Endothelial cell (in vitro differentiated cells): ENCODE measurements at regions not wholly inside any gene's neighbourhood (a gene's known extent, or its start where the extent isn't known, plus 50 kb on each side); places are given as distances from the start of the nearest gene placed in this dataset.

Source experiments
- DNase-seq: peaks from one replicate; pipeline ENCODE4 v3.0.0; 2021; ENCODE audit warnings: low spot score
- H3K27ac Mint-ChIP-seq: one replicate; pipeline ENCODE4 v1.8.0; 2021; ENCODE audit warnings: mixed read lengths, inconsistent platforms; ENCODE audit not compliant: unreplicated experiment
- H3K27me3 Mint-ChIP-seq: one replicate; pipeline ENCODE4 v1.8.0; 2021; ENCODE audit warnings: mild to moderate bottlenecking, moderate library complexity, mixed read lengths, inconsistent platforms; ENCODE audit not compliant: unreplicated experiment
- H3K36me3 Mint-ChIP-seq: one replicate; pipeline ENCODE4 v1.8.0; 2021; ENCODE audit warnings: mild to moderate bottlenecking, low read depth, mixed read lengths, inconsistent platforms; ENCODE audit not compliant: unreplicated experiment
- H3K4me1 Mint-ChIP-seq: one replicate; pipeline ENCODE4 v1.8.0; 2021; ENCODE audit warnings: mild to moderate bottlenecking, mixed read lengths, inconsistent platforms; ENCODE audit not compliant: unreplicated experiment
- H3K4me3 Mint-ChIP-seq: one replicate; pipeline ENCODE4 v1.8.0; 2021; ENCODE audit warnings: mild to moderate bottlenecking, mixed read lengths, inconsistent platforms; ENCODE audit not compliant: unreplicated experiment
- H3K9me3 Mint-ChIP-seq: one replicate; pipeline ENCODE4 v1.8.0; 2021; ENCODE audit warnings: mixed read lengths, inconsistent platforms; ENCODE audit not compliant: unreplicated experiment
- CTCF ChIP-seq: fragments of 200-600 bp; sonication (generic); IDR thresholded peaks from one replicate; pipeline ENCODE4 v1.5.0; 2021; ENCODE audit warnings: antibody characterized with exemption; ENCODE audit not compliant: unreplicated experiment

GRCh38 chr1:209276321-209276720, 307.2 kb upstream of the CAMK1G start:
- H3K9me3 Mint-ChIP-seq: no peaks in the 10 kb centered on the region
- no peak overlapping the region for H3K27ac Mint-ChIP-seq
- peaks cover 1% of the 10 kb centered on the region for H3K27me3 Mint-ChIP-seq
- no peak for DNase-seq
- no peak for TF ChIP-seq CTCF
- no peaks in the 10 kb centered on the region for H3K36me3 Mint-ChIP-seq
- H3K4me3 Mint-ChIP-seq: no peak overlapping the region
- H3K4me1 Mint-ChIP-seq: peaks cover 4% of the 10 kb centered on the region

- Mint-ChIP-seq H3K36me3 (no peaks in the 10 kb centered on the region), H3K4me3 (no peak overlapping the region), H3K27ac (no peak overlapping the region), H3K4me1 (peaks cover 4% of the 10 kb centered on the region), H3K27me3 (peaks cover 1% of the 10 kb centered on the region), H3K9me3 (no peaks in the 10 kb centered on the region)
- DNase-seq: no peak
- no peak for TF ChIP-seq CTCF
Measured at GRCh38 chr1:209277662-209278061, 305.9 kb upstream of the CAMK1G start.

- Mint-ChIP-seq H3K36me3 (no peaks in the 10 kb centered on the region), H3K27me3 (no peaks in the 10 kb centered on the region), H3K4me1 (peaks cover 6% of the 10 kb centered on the region), H3K9me3 (no peaks in the 10 kb centered on the region), H3K4me3 (no peak overlapping the region), H3K27ac (no peak overlapping the region)
- no peak for TF ChIP-seq CTCF
- no peak for DNase-seq
Measured at GRCh38 chr1:209291715-209292114, 291.8 kb upstream of the CAMK1G start.

GRCh38 chr1:209302779-209303568, 280.5 kb upstream of the CAMK1G start:
- no peaks in the 10 kb centered on the region for H3K27me3 Mint-ChIP-seq

More at GRCh38 chr1:209302779-209303568, 280.5 kb upstream of the CAMK1G start:
- Mint-ChIP-seq H3K9me3 (no peaks in the 10 kb centered on the region), H3K4me3 (no peak overlapping the region), H3K4me1 (no peaks in the 10 kb centered on the region), H3K27ac (no peak overlapping the region), H3K36me3 (no peaks in the 10 kb centered on the region)
- TF ChIP-seq CTCF: no peak
- DNase-seq: no peak
